Thoracic aorta (tissue), 2 donors: ENCODE measurements at regions not wholly inside any gene's neighbourhood (a gene's known extent, or its start where the extent isn't known, plus 50 kb on each side); places are given as distances from the start of the nearest gene placed in this dataset.
"Not testable (repeated sequence)": the region's sequence is repeated elsewhere in the genome, so short reads cannot be mapped to it uniquely, and the experiment has no call there.

Experiments used
- ATAC-seq: fragments of 150-250 bp; one replicate; pipeline ENCODE4 v1.8.0; 2017; ENCODE audit warnings: low read depth; ENCODE audit not compliant: insufficient number of reproducible peaks, low FRiP score
- DNase-seq: peaks from one replicate; pipeline ENCODE4 v3.0.0-alpha.2; 2020; ENCODE audit warnings: low spot score
- H3K27ac ChIP-seq, 2 donors: fragments of 200-600 bp; sonication (generic); 1 replicate in 1 of 2; 2 replicates in 1 of 2; pipeline ENCODE4 v1.5.1; 2016; ENCODE audit warnings: mild to moderate bottlenecking in 2 of 2, moderate library complexity in 2 of 2
- H3K27me3 ChIP-seq: fragments of 200-600 bp; sonication (generic); replicated peaks from 2 replicates; pipeline ENCODE4 v1.6.0; 2016; ENCODE audit warnings: mild to moderate bottlenecking; ENCODE audit not compliant: insufficient read depth
- H3K36me3 ChIP-seq: fragments of 200-600 bp; sonication (generic); one replicate; pipeline ENCODE4 v1.5.1; 2016
- H3K4me1 ChIP-seq, 2 donors: fragments of 200-600 bp; sonication (generic); 1 replicate in 1 of 2; 2 replicates in 1 of 2; pipeline versions ENCODE4 v1.5.1 to v1.6.0; 2016; ENCODE audit warnings: low read depth in 2 of 2, mild to moderate bottlenecking in 1 of 2; ENCODE audit not compliant: control insufficient read depth in 1 of 2
- H3K4me3 ChIP-seq: fragments of 200-600 bp; sonication (generic); 2 replicates; pipeline ENCODE4 v1.5.1; 2016; ENCODE audit warnings: mild to moderate bottlenecking
- H3K9me3 ChIP-seq: fragments of 200-600 bp; sonication (generic); 2 replicates; pipeline ENCODE4 v1.5.1; 2016
- CTCF ChIP-seq: fragments of 200-600 bp; sonication (generic); IDR thresholded peaks from one replicate; pipeline ENCODE4 v1.5.1; 2019; ENCODE audit warnings: antibody characterized with exemption

- ATAC-seq (no peak), DNase-seq (no peak)
- Histone ChIP-seq H3K36me3 (no peaks in the 10 kb centered on the region), H3K27me3 (no peaks in the 10 kb centered on the region), H3K4me1 (no peaks in the 10 kb centered on the region), H3K9me3 (no peaks in the 10 kb centered on the region), H3K4me3 (no peak overlapping the region), H3K27ac (no peak overlapping the region)
- TF ChIP-seq CTCF: no peak
Measured at GRCh38 chr9:30522486-30522885, 1862.0 kb upstream of the ACO1 start.

DNA sequence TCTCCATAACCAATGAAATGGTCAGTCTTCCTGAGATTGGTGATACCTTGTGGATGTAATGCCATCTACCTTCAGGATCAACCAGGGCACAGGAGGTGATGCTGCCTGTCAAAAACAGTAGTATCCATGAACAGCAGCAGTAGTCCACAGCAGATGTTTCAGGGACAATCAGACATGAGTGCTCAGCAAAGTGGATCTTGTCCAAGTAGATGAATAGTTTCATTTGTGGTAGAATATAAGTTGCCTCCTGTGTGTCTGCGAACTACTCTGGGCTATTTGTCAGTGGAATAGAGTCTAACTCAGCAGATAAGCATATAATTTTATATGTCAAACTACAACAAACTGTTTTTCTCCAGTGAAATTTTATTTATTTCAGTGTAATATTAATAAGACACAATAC is 1860.1 kb upstream of the ACO1 start:
- Histone ChIP-seq H3K36me3 (no peaks in the 10 kb centered on the region), H3K4me3 (no peak overlapping the region), H3K9me3 (no peaks in the 10 kb centered on the region), H3K27ac (no peak overlapping the region), H3K4me1 (no peaks in the 10 kb centered on the region), H3K27me3 (no peaks in the 10 kb centered on the region)
- no peak for TF ChIP-seq CTCF
- ATAC-seq: no peak
- DNase-seq: no peak

DNA sequence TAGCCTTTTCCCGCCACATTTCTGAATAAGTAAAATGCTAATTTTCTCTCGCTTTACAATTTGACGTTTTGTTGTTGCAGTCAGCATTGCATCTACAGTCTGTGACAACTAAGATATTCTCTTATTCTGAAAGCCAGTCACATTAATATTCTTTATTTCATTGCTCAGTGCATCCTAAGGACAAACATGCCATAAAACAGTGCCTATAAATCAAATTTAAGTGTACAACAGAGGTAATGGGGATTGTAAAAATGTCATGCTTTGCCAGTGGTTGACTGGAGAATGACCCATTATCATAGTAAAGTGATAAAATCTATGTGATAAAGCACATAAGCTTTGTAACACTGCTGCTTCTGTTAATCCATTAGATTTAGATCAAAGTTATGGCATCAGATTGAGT is 1850.0 kb upstream of the ACO1 start:
- no peaks in the 10 kb centered on the region for H3K4me1 ChIP-seq
- no peaks in the 10 kb centered on the region for H3K36me3 ChIP-seq
- no peak for DNase-seq
- no peak for TF ChIP-seq CTCF
- H3K27ac ChIP-seq: no peak overlapping the region
- H3K9me3 ChIP-seq: no peaks in the 10 kb centered on the region
- no peak for ATAC-seq
- H3K4me3 ChIP-seq: no peak overlapping the region
- no peaks in the 10 kb centered on the region for H3K27me3 ChIP-seq

GRCh38 chr9:30534896-30535295 is 1849.5 kb upstream of the ACO1 start:
- no peak for TF ChIP-seq CTCF

GRCh38 chr9:30536494-30536893 is 1847.9 kb upstream of the ACO1 start:
- Histone ChIP-seq H3K36me3 (no peaks in the 10 kb centered on the region), H3K27ac (no peak overlapping the region), H3K9me3 (no peaks in the 10 kb centered on the region), H3K4me1 (no peaks in the 10 kb centered on the region), H3K27me3 (no peaks in the 10 kb centered on the region), H3K4me3 (no peak overlapping the region)
- DNase-seq (no peak), ATAC-seq (no peak)
- no peak for TF ChIP-seq CTCF

More at GRCh38 chr9:30534896-30535295, 1849.5 kb upstream of the ACO1 start:
- Histone ChIP-seq H3K27ac (no peak overlapping the region), H3K4me3 (no peak overlapping the region), H3K4me1 (no peaks in the 10 kb centered on the region), H3K27me3 (no peaks in the 10 kb centered on the region), H3K9me3 (no peaks in the 10 kb centered on the region), H3K36me3 (no peaks in the 10 kb centered on the region)
- ATAC-seq (no peak), DNase-seq (no peak)

- not testable (repeated sequence) for DNase-seq, ATAC-seq
Measured at GRCh38 chr9:30539696-30540095, 1844.7 kb upstream of the ACO1 start.

More at GRCh38 chr9:30539696-30540095, 1844.7 kb upstream of the ACO1 start:
- not testable (repeated sequence) for H3K27ac ChIP-seq, H3K36me3 ChIP-seq, H3K9me3 ChIP-seq, H3K4me3 ChIP-seq, H3K27me3 ChIP-seq, H3K4me1 ChIP-seq
